ENCODE measurements at regions not wholly inside any gene's neighbourhood (a gene's known extent, or its start where the extent isn't known, plus 50 kb on each side); places are given as distances from the start of the nearest gene placed in this dataset.

GRCh38 chr16:26747760-26748159 is 319.0 kb upstream of the C16orf82 start:
- Histone ChIP-seq H3K4me1 (ENCODE audit: insufficient read depth, low read length) (no peaks in the 10 kb centered on the region), H3K9me3 (ENCODE audit: low read length) (no peaks in the 10 kb centered on the region), H3K36me3 (ENCODE audit: insufficient read depth, low read length) (no peaks in the 10 kb centered on the region), H3K4me3 (ENCODE audit: low read length) (no peak overlapping the region), H3K27ac (ENCODE audit: low read depth, low read length) (no peak overlapping the region), H3K27me3 (ENCODE audit: insufficient read depth, low read length, poor library complexity, severe bottlenecking) (no peaks in the 10 kb centered on the region)
- H3K27ac Mint-ChIP-seq, result peak overlapping the region in 1 of 8 donors; percentile 76
- ChIA-PET POLR2A (no interaction called here), CTCF (no interaction called here)
- H3K27me3 Mint-ChIP-seq, result peaks cover 5 to 7% of the 10 kb centered on the region in 2 donors
- H3K36me3 Mint-ChIP-seq, result no peaks in the 10 kb centered on the region
- H3K9me3 Mint-ChIP-seq, result no peaks in the 10 kb centered on the region
- no peaks in the 10 kb centered on the region for H3K4me1 Mint-ChIP-seq
- no peak overlapping the region for H3K4me3 Mint-ChIP-seq
- DNase-seq, result no peak

DNA sequence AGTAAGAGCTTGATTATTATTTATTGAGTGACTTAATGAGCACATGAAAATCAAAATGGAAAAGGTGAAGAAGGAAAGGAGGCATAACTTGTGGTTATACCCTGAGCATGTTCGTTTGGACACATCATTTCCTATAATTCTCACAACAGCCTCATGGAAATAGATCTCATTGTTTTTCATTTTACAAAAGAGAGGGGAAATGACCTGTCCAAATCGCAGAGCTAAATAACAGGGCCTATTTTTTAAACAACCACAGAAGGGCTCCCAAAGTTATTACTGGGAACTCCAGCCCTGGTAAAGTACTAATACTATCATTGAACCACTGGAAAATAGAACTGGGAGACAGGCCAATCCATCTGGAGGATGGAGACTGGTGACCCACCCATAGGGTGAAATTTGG is 317.7 kb upstream of the C16orf82 start:
- ChIA-PET CTCF (no interaction called here), POLR2A (no interaction called here)
- H3K4me1 Mint-ChIP-seq, result no peaks in the 10 kb centered on the region
- no peak overlapping the region for H3K4me3 Mint-ChIP-seq
- H3K36me3 ChIP-seq (ENCODE audit: insufficient read depth, low read length), result no peaks in the 10 kb centered on the region
- H3K4me1 ChIP-seq (ENCODE audit: insufficient read depth, low read length), result no peaks in the 10 kb centered on the region
- peaks cover 7 to 9% of the 10 kb centered on the region in 2 donors for H3K27me3 Mint-ChIP-seq
- no peaks in the 10 kb centered on the region for H3K27me3 ChIP-seq (ENCODE audit: insufficient read depth, low read length, poor library complexity, severe bottlenecking)
- no peaks in the 10 kb centered on the region for H3K9me3 Mint-ChIP-seq
- H3K27ac Mint-ChIP-seq, result no peak overlapping the region
- no peak overlapping the region for H3K27ac ChIP-seq (ENCODE audit: low read depth, low read length)
- no peaks in the 10 kb centered on the region for H3K9me3 ChIP-seq (ENCODE audit: low read length)
- no peak overlapping the region for H3K4me3 ChIP-seq (ENCODE audit: low read length)
- no peak for DNase-seq
- H3K36me3 Mint-ChIP-seq, result no peaks in the 10 kb centered on the region

DNA sequence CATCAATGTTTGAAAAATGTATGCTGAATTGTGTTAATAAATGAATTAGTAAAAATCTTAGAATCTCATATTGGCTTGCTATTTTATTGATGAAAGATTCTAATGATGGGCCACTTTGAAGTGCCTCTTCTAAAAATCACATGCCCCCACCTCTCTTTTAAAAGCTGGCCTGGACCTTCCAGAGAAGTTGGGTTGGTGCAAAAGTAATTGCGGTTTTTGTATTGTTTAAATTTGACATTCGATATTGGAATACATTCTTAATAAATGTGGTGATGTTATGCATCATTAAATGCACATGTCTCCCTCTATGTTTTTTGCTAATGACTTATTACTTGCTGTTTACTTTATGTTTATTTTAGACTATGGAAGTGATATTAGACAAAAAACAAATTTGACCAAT is 314.6 kb upstream of the C16orf82 start:
- Mint-ChIP-seq H3K4me1 (no peaks in the 10 kb centered on the region), H3K27ac (no peak overlapping the region), H3K9me3 (peaks cover 0 to 2% (median 0%) of the 10 kb centered on the region in 5 donors), H3K27me3 (peaks cover 4 to 6% of the 10 kb centered on the region in 2 donors), H3K4me3 (no peak overlapping the region), H3K36me3 (no peaks in the 10 kb centered on the region)
- Histone ChIP-seq H3K4me1 (ENCODE audit: insufficient read depth, low read length) (no peaks in the 10 kb centered on the region), H3K9me3 (ENCODE audit: low read length) (no peaks in the 10 kb centered on the region), H3K27ac (ENCODE audit: low read depth, low read length) (no peak overlapping the region), H3K36me3 (ENCODE audit: insufficient read depth, low read length) (no peaks in the 10 kb centered on the region), H3K4me3 (ENCODE audit: low read length) (no peak overlapping the region), H3K27me3 (ENCODE audit: insufficient read depth, low read length, poor library complexity, severe bottlenecking) (no peaks in the 10 kb centered on the region)
- CTCF ChIA-PET, result no interaction called here
- no peak for DNase-seq
- POLR2A ChIA-PET, result no interaction called here

- ChIA-PET POLR2A (no interaction called here), CTCF (no interaction called here)
- Histone ChIP-seq H3K4me3 (ENCODE audit: low read length) (no peak overlapping the region), H3K27me3 (ENCODE audit: insufficient read depth, low read length, poor library complexity, severe bottlenecking) (no peaks in the 10 kb centered on the region), H3K36me3 (ENCODE audit: insufficient read depth, low read length) (no peaks in the 10 kb centered on the region), H3K4me1 (ENCODE audit: insufficient read depth, low read length) (no peaks in the 10 kb centered on the region), H3K9me3 (ENCODE audit: low read length) (no peaks in the 10 kb centered on the region), H3K27ac (ENCODE audit: low read depth, low read length) (no peak overlapping the region)
- H3K27me3 Mint-ChIP-seq, result peaks cover 4 to 7% of the 10 kb centered on the region in 2 donors
- H3K36me3 Mint-ChIP-seq, result no peaks in the 10 kb centered on the region
- H3K27ac Mint-ChIP-seq, result peak overlapping the region in 1 of 8 donors; percentile 39
- no peaks in the 10 kb centered on the region for H3K4me1 Mint-ChIP-seq
- H3K4me3 Mint-ChIP-seq, result no peak overlapping the region
- no peak for DNase-seq
- peaks cover 0 to 2% (median 0%) of the 10 kb centered on the region in 5 donors for H3K9me3 Mint-ChIP-seq
These were observed 310.1 kb upstream of the C16orf82 start for GRCh38 chr16:26756633-26757032.

DNA sequence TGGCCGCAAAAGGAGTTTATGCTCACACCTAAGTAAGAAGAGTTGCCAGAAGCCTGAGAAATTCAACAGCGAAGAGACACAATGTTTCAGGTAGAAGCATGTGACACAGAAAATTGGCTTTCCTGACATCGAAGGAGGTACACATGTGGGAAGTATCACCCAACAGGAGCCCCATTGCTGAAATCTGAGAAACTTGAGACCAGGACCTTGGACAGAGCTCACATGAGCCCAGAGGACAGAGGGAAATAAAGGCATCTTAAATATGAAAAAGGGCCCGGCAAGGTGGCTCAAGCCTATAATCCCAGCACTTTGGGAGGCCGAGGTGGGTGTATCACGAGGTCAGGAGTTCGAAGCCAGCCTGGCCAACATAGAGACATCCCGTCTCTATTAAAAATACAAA is 304.1 kb upstream of the C16orf82 start:
- H3K9me3 ChIP-seq (ENCODE audit: low read length), result no peaks in the 10 kb centered on the region
- POLR2A ChIA-PET, result no interaction called here
- peaks cover 5 to 7% of the 10 kb centered on the region in 2 donors for H3K27me3 Mint-ChIP-seq
- CTCF ChIA-PET, result no interaction called here
- no peak for DNase-seq
- peak overlapping the region in 1 of 8 donors; percentile 68 for H3K27ac Mint-ChIP-seq
- H3K4me3 Mint-ChIP-seq, result no peak overlapping the region
- no peaks in the 10 kb centered on the region for H3K27me3 ChIP-seq (ENCODE audit: insufficient read depth, low read length, poor library complexity, severe bottlenecking)
- no peaks in the 10 kb centered on the region for H3K4me1 Mint-ChIP-seq
- no peak overlapping the region for H3K4me3 ChIP-seq (ENCODE audit: low read length)
- peaks cover 0 to 2% (median 0%) of the 10 kb centered on the region in 5 donors for H3K9me3 Mint-ChIP-seq
- no peaks in the 10 kb centered on the region for H3K36me3 ChIP-seq (ENCODE audit: insufficient read depth, low read length)
- H3K4me1 ChIP-seq (ENCODE audit: insufficient read depth, low read length), result no peaks in the 10 kb centered on the region
- no peak overlapping the region for H3K27ac ChIP-seq (ENCODE audit: low read depth, low read length)
- H3K36me3 Mint-ChIP-seq, result no peaks in the 10 kb centered on the region

DNA sequence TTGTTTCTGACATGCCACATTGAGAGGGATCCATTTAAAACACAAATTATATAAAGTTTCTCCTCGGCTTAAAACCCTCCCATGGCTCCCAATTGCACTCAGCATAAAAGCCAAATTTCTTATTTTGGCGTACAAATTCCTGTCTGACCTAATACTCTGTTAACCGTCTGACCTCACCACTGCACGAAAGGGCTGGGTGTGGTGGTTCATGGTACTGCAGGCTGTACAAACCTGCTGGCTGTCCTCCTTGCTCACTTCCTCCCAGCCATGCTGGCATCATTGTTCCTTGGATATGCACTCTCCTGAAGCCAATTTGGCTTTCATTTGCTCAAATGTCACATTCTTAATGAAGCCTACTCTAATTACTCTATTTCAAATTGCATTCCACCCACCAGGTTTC is 301.6 kb upstream of the C16orf82 start:
- Histone ChIP-seq H3K36me3 (ENCODE audit: insufficient read depth, low read length) (no peaks in the 10 kb centered on the region), H3K27ac (ENCODE audit: low read depth, low read length) (no peak overlapping the region), H3K27me3 (ENCODE audit: insufficient read depth, low read length, poor library complexity, severe bottlenecking) (no peaks in the 10 kb centered on the region), H3K4me3 (ENCODE audit: low read length) (no peak overlapping the region), H3K9me3 (ENCODE audit: low read length) (no peaks in the 10 kb centered on the region), H3K4me1 (ENCODE audit: insufficient read depth, low read length) (no peaks in the 10 kb centered on the region)
- H3K4me1 Mint-ChIP-seq, result no peaks in the 10 kb centered on the region
- no peak overlapping the region for H3K4me3 Mint-ChIP-seq
- peaks cover 5 to 11% of the 10 kb centered on the region in 2 donors for H3K27me3 Mint-ChIP-seq
- H3K36me3 Mint-ChIP-seq, result no peaks in the 10 kb centered on the region
- H3K9me3 Mint-ChIP-seq, result peaks cover 0 to 2% (median 0%) of the 10 kb centered on the region in 5 donors
- no peak overlapping the region for H3K27ac Mint-ChIP-seq
- POLR2A ChIA-PET, result no interaction called here
- DNase-seq, result no peak
- CTCF ChIA-PET, result no interaction called here

DNA sequence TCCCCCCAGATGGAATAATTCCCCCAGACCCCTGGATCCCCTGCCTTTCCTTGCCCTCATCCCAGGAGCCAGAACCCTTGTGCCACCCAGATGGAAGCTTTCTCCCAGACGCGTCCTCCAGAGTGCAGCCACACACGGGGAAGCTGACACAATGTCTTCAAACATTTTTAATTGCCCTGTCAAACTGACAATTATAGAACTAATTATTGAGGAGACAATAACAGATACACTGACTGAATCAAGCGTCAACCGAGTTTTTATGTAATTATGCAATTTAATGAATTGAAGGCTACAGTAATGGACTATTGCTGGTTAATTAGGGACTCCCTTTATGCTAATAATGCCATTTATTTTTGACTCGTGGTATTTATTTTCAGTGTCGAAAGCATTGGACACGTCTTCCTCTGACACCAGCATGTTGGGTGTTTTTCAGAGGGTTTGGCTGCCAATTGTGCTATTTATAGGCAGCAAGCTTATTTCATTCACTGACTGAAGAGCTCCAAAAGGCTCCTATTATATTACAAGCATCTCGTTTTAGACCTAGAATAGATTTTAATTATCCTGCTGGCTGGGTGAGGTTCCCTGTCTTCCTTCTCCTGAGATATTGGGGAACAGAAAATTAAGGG is 298.2 kb upstream of the C16orf82 start:
- Histone ChIP-seq H3K4me3 (ENCODE audit: low read length) (no peak overlapping the region), H3K36me3 (ENCODE audit: insufficient read depth, low read length) (no peaks in the 10 kb centered on the region), H3K27ac (ENCODE audit: low read depth, low read length) (no peak overlapping the region), H3K4me1 (ENCODE audit: insufficient read depth, low read length) (no peaks in the 10 kb centered on the region), H3K9me3 (ENCODE audit: low read length) (no peaks in the 10 kb centered on the region), H3K27me3 (ENCODE audit: insufficient read depth, low read length, poor library complexity, severe bottlenecking) (no peaks in the 10 kb centered on the region)
- Mint-ChIP-seq H3K4me1 (no peaks in the 10 kb centered on the region), H3K9me3 (no peaks in the 10 kb centered on the region), H3K27me3 (peaks cover 11 to 14% of the 10 kb centered on the region in 2 donors), H3K36me3 (no peaks in the 10 kb centered on the region), H3K27ac (no peak overlapping the region), H3K4me3 (no peak overlapping the region)
- POLR2A ChIA-PET, result no interaction called here
- no peak for DNase-seq
- CTCF ChIA-PET, result interaction anchor here (0.8 kb wide), 1 partner anchor 10 kb away, joined by 3 read pairs; no protein-coding TSS in a partner anchor

DNA sequence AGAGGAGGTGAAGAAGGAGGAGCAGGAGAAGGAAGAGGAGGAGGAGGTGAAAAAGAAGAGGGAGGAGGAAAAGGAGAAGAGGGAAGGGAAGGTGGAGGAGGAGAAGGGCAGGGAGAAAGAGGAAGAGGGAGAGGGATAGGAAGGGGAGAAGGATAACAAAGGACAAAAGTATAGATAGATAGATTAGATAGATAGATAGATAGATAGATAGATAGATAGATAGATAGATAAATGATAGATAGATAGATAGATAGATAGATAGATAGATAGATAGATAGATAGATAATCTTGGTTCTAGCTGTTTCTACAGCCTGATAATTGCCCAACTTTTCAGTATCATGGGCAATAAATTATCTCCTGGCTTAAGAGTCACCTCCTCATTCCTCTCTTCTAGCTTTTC is 296.2 kb upstream of the C16orf82 start:
- Mint-ChIP-seq H3K4me3 (no peak overlapping the region), H3K27me3 (peaks cover 11 to 23% of the 10 kb centered on the region in 2 donors), H3K9me3 (peaks cover 0 to 4% (median 2%) of the 10 kb centered on the region in 5 donors), H3K4me1 (no peaks in the 10 kb centered on the region), H3K27ac (no peak overlapping the region), H3K36me3 (no peaks in the 10 kb centered on the region)
- no peaks in the 10 kb centered on the region for H3K4me1 ChIP-seq (ENCODE audit: insufficient read depth, low read length)
- H3K27ac ChIP-seq (ENCODE audit: low read depth, low read length), result no peak overlapping the region
- H3K36me3 ChIP-seq (ENCODE audit: insufficient read depth, low read length), result no peaks in the 10 kb centered on the region
- H3K4me3 ChIP-seq (ENCODE audit: low read length), result no peak overlapping the region
- no peak for DNase-seq
- H3K27me3 ChIP-seq (ENCODE audit: insufficient read depth, low read length, poor library complexity, severe bottlenecking), result no peaks in the 10 kb centered on the region
- no peaks in the 10 kb centered on the region for H3K9me3 ChIP-seq (ENCODE audit: low read length)
- CTCF ChIA-PET, result no interaction called here
- POLR2A ChIA-PET, result no interaction called here

DNA sequence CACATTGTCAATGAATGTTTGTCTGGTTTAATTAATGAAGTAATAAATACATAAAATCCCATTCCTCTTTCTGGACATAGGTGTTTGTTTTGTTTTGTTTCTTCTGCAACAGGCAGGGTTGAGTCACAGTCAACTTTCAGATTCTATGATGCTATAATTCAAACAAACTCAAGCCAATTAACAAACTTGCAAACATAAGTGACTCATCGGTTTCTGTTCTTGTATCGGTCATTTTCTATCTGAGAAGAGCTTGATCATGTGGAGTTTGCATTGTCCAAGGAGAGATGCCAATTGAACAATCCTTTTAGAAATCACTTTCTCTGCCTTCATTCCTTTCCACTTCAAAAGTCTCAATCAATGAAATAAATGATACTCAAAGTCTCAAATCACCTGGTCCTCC is 294.2 kb upstream of the C16orf82 start:
- H3K4me1 ChIP-seq (ENCODE audit: insufficient read depth, low read length), result no peaks in the 10 kb centered on the region
- Mint-ChIP-seq H3K9me3 (peaks cover 0 to 4% (median 2%) of the 10 kb centered on the region in 5 donors), H3K4me1 (no peaks in the 10 kb centered on the region), H3K27ac (no peak overlapping the region), H3K4me3 (no peak overlapping the region), H3K27me3 (peaks cover 11 to 33% of the 10 kb centered on the region in 2 donors), H3K36me3 (no peaks in the 10 kb centered on the region)
- ChIA-PET CTCF (no interaction called here), POLR2A (no interaction called here)
- H3K36me3 ChIP-seq (ENCODE audit: insufficient read depth, low read length), result no peaks in the 10 kb centered on the region
- H3K9me3 ChIP-seq (ENCODE audit: low read length), result no peaks in the 10 kb centered on the region
- no peak overlapping the region for H3K27ac ChIP-seq (ENCODE audit: low read depth, low read length)
- DNase-seq, result no peak
- H3K4me3 ChIP-seq (ENCODE audit: low read length), result no peak overlapping the region
- no peaks in the 10 kb centered on the region for H3K27me3 ChIP-seq (ENCODE audit: insufficient read depth, low read length, poor library complexity, severe bottlenecking)

Measured in CD8-positive, alpha-beta memory T cell (primary cell).